GM21825 (cell line): ENCODE measurements at regions not wholly inside any gene's neighbourhood (a gene's known extent, or its start where the extent isn't known, plus 50 kb on each side); places are given as distances from the start of the nearest gene placed in this dataset.

Experiments
- ATAC-seq: cut with Tn5 transposase; IDR thresholded peaks from one replicate; pipeline ENCODE4 v1.9.1; 2021; ENCODE audit warnings: mild to moderate bottlenecking, moderate library complexity; ENCODE audit not compliant: unreplicated experiment

GRCh38 chr6:44674226-44675155 lies 287.0 kb downstream of the CDC5L start:
- ATAC-seq, result no peak

GRCh38 chr6:44675449-44675848 lies 287.9 kb downstream of the CDC5L start:
- no peak for ATAC-seq

GRCh38 chr6:44676246-44676790 lies 288.8 kb downstream of the CDC5L start:
- ATAC-seq, result no peak

- no peak for ATAC-seq
These were observed 289.4 kb downstream of the CDC5L start for GRCh38 chr6:44676826-44677433.

- no peak for ATAC-seq
These were observed 290.9 kb downstream of the CDC5L start for GRCh38 chr6:44678252-44678935.

- no peak for ATAC-seq
These were observed 292.1 kb downstream of the CDC5L start for GRCh38 chr6:44679438-44680201.

- ATAC-seq, result no peak
These were observed 292.8 kb downstream of the CDC5L start for GRCh38 chr6:44680202-44680720.

GRCh38 chr6:44681761-44682160 lies 294.3 kb downstream of the CDC5L start:
- no peak for ATAC-seq

- ATAC-seq, result no peak
These were observed 294.8 kb downstream of the CDC5L start for GRCh38 chr6:44682280-44682679.

GRCh38 chr6:44682987-44683779 lies 295.7 kb downstream of the CDC5L start:
- no peak for ATAC-seq

- ATAC-seq, result no peak
These were observed 297.7 kb downstream of the CDC5L start for GRCh38 chr6:44685213-44685612.

- no peak for ATAC-seq
These were observed 308.6 kb downstream of the CDC5L start for GRCh38 chr6:44696099-44696498.

- no peak for ATAC-seq
These were observed 309.2 kb downstream of the CDC5L start for GRCh38 chr6:44696686-44697085.

- ATAC-seq, result no peak
These were observed 309.8 kb downstream of the CDC5L start for GRCh38 chr6:44697327-44697726.

GRCh38 chr6:44698602-44699001 lies 311.1 kb downstream of the CDC5L start:
- no peak for ATAC-seq

GRCh38 chr6:44699082-44699481 lies 311.6 kb downstream of the CDC5L start:
- no peak for ATAC-seq

- no peak for ATAC-seq
These were observed 312.3 kb downstream of the CDC5L start for GRCh38 chr6:44699851-44700250.

- ATAC-seq, result no peak
These were observed 312.9 kb downstream of the CDC5L start for GRCh38 chr6:44700422-44700821.

GRCh38 chr6:44701038-44701636 lies 313.6 kb downstream of the CDC5L start:
- ATAC-seq, result no peak
